ENCODE measurements at regions not wholly inside any gene's neighbourhood (a gene's known extent, or its start where the extent isn't known, plus 50 kb on each side); places are given as distances from the start of the nearest gene placed in this dataset.

GRCh38 chr1:94600556-94600955, 59.0 kb upstream of the F3 start:
- TF ChIP-seq, protein P1, sequence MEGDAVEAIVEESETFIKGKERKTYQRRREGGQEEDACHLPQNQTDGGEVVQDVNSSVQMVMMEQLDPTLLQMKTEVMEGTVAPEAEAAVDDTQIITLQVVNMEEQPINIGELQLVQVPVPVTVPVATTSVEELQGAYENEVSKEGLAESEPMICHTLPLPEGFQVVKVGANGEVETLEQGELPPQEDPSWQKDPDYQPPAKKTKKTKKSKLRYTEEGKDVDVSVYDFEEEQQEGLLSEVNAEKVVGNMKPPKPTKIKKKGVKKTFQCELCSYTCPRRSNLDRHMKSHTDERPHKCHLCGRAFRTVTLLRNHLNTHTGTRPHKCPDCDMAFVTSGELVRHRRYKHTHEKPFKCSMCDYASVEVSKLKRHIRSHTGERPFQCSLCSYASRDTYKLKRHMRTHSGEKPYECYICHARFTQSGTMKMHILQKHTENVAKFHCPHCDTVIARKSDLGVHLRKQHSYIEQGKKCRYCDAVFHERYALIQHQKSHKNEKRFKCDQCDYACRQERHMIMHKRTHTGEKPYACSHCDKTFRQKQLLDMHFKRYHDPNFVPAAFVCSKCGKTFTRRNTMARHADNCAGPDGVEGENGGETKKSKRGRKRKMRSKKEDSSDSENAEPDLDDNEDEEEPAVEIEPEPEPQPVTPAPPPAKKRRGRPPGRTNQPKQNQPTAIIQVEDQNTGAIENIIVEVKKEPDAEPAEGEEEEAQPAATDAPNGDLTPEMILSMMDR (IDR thresholded peaks at IDR 0.05): no peak
- TF ChIP-seq POLR2A (IDR thresholded peaks at IDR 0.05): no peak
